ENCODE measurements at regions not wholly inside any gene's neighbourhood (a gene's known extent, or its start where the extent isn't known, plus 50 kb on each side); places are given as distances from the start of the nearest gene placed in this dataset.
A peak's percentile ranks its signal among the peaks of the same experiment; 100 is the strongest.

GRCh38 chr1:60296794-60297193 is 223.2 kb upstream of the C1orf87 start:
- no peaks in the 10 kb centered on the region for H3K36me3 ChIP-seq
- TF ChIP-seq CTCF (IDR thresholded peaks at IDR 0.05) (no peak), EP300 (IDR thresholded peaks at IDR 0.05) (no peak), POLR2A (IDR thresholded peaks at IDR 0.05) (no peak)
- no peak for DNase-seq (ENCODE audit: low spot score in 2 of 2)
- no peak overlapping the region for H3K4me3 ChIP-seq
- WGBS, 2 donors = 86 to 89% methylated on average over 2 of the region's 2 CpGs
- no peak overlapping the region for H3K27ac ChIP-seq
- no peaks in the 10 kb centered on the region for H3K4me1 ChIP-seq
- peaks cover 0 to 3% (median 0%) of the 10 kb centered on the region in 4 donors for H3K9me3 ChIP-seq
- H3K27me3 ChIP-seq = no peaks in the 10 kb centered on the region

DNA sequence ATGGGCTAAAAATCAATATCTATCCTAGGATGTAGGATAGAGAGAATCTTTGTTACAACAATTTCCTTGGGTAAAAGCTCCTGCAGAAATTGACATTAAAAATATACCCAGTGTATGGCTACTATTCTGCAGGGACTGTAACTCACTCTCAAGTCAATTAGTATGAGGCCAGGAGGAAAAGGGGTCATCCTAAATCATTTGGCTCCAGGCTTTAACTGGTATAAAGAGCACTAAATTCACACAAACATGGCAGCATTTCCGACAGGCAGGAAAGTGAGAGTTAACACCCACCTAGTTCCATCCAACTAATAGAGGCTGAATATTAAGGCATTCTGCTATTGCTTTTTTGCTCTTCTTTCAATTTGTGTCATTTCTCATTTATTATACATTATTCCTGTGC is 218.6 kb upstream of the C1orf87 start:
- Histone ChIP-seq H3K9me3 (no peaks in the 10 kb centered on the region), H3K36me3 (no peaks in the 10 kb centered on the region), H3K4me3 (no peak overlapping the region), H3K27ac (no peak overlapping the region), H3K4me1 (no peaks in the 10 kb centered on the region), H3K27me3 (no peaks in the 10 kb centered on the region)
- 32 to 88% methylated on average over 1 of the region's 1 CpG for WGBS, 2 donors
- TF ChIP-seq CTCF (IDR thresholded peaks at IDR 0.05) = no peak
- TF ChIP-seq EP300 (IDR thresholded peaks at IDR 0.05) = no peak
- no peak for TF ChIP-seq POLR2A (IDR thresholded peaks at IDR 0.05)
- no peak for DNase-seq (ENCODE audit: low spot score in 2 of 2)

DNA sequence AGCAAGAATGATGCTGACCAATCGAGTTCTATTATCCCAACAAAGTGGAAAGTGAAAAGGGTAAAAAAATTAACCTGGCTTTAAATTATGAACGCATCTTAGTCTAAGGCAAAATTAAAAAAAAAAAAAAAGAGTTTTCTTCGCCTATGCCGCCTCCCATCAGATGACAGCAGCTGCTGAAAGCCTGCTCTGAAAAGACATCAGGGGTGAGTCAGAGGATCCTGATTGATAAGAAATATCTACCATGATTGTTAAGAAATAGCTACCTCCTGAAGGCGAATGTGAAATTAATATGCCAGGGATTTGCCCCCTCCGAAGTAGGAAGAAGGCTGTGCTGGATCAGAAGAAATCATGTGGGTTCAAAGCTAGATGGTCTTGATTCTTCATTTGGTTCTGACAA is 216.8 kb upstream of the C1orf87 start:
- no peaks in the 10 kb centered on the region for H3K9me3 ChIP-seq
- H3K4me3 ChIP-seq = no peak overlapping the region
- no peaks in the 10 kb centered on the region for H3K36me3 ChIP-seq
- H3K27ac ChIP-seq = no peak overlapping the region
- WGBS, 2 donors = 92 to 93% methylated on average over 6 of the region's 6 CpGs
- no peaks in the 10 kb centered on the region for H3K4me1 ChIP-seq
- no peaks in the 10 kb centered on the region for H3K27me3 ChIP-seq
- no peak for DNase-seq (ENCODE audit: low spot score in 2 of 2)
- no peak for TF ChIP-seq EP300 (IDR thresholded peaks at IDR 0.05)
- no peak for TF ChIP-seq POLR2A (IDR thresholded peaks at IDR 0.05)
- no peak for TF ChIP-seq CTCF (IDR thresholded peaks at IDR 0.05)

- TF ChIP-seq CTCF (IDR thresholded peaks at IDR 0.05) = no peak
- TF ChIP-seq EP300 (IDR thresholded peaks at IDR 0.05) = no peak
- TF ChIP-seq POLR2A (IDR thresholded peaks at IDR 0.05) = no peak
- Histone ChIP-seq H3K4me3 (no peak overlapping the region), H3K27ac (peak overlapping the region in 1 of 4 donors; percentile 36), H3K4me1 (no peaks in the 10 kb centered on the region), H3K36me3 (no peaks in the 10 kb centered on the region), H3K27me3 (no peaks in the 10 kb centered on the region), H3K9me3 (no peaks in the 10 kb centered on the region)
- 43 to 63% methylated on average over 1 of the region's 1 CpG for WGBS, 2 donors
- DNase-seq (ENCODE audit: low spot score in 2 of 2) = no peak
Measured at GRCh38 chr1:60287536-60287935, 214.0 kb upstream of the C1orf87 start.

DNA sequence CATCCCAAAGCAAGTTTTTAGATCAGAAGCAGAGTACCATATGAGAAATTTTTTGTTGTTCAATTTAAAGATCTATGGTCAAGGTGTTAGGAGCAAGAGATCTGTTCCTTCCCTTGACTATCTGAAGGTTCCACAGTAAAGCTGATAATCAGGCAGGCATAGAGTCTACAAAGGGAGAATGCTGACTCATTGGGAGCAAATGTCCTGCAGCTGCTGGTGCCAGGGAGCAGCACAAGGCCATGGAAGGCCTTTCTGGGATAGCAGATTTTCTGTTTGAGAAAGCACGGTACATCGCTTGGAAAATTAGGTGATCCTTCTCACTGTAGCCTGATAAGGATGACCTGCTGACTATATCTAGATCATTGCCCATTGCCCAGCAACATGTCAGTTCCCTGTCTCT is 210.1 kb upstream of the C1orf87 start:
- DNase-seq (ENCODE audit: low spot score in 2 of 2) = no peak
- TF ChIP-seq EP300 (IDR thresholded peaks at IDR 0.05) (no peak), POLR2A (IDR thresholded peaks at IDR 0.05) (no peak), CTCF (IDR thresholded peaks at IDR 0.05) (no peak)
- WGBS, 2 donors = 81 to 96% methylated on average over 2 of the region's 2 CpGs
- Histone ChIP-seq H3K9me3 (no peaks in the 10 kb centered on the region), H3K4me1 (peaks cover 0 to 24% (median 8%) of the 10 kb centered on the region in 4 donors), H3K27me3 (no peaks in the 10 kb centered on the region), H3K27ac (no peak overlapping the region), H3K36me3 (no peaks in the 10 kb centered on the region), H3K4me3 (no peak overlapping the region)

Measured in tibial nerve (tissue), 4 donors.